Stomach (tissue), 8 donors: ENCODE measurements at regions not wholly inside any gene's neighbourhood (a gene's known extent, or its start where the extent isn't known, plus 50 kb on each side); places are given as distances from the start of the nearest gene placed in this dataset.

Experiments used
- DNase-seq, 2 donors: peaks; one replicate each; pipeline versions ENCODE4 v3.0.0 to v3.0.0-alpha.2; 2013 to 2019
- H3K27ac ChIP-seq, 5 donors: fragments of 200-600 bp in 4 of 5; sonication (generic) in 4 of 5; one replicate each; pipeline ENCODE4 v1.5.1; 2013 to 2019; ENCODE audit warnings: mild to moderate bottlenecking in 1 of 5, moderate library complexity in 1 of 5
- H3K27me3 ChIP-seq, 3 donors: fragments of 200-600 bp; sonication (generic); one replicate each; pipeline ENCODE4 v1.5.1; 2017 to 2019; ENCODE audit warnings: mixed run types in 1 of 3
- H3K36me3 ChIP-seq, 4 donors: fragments of 200-600 bp; sonication (generic); 1 replicate in 3 of 4; 2 replicates in 1 of 4; pipeline ENCODE4 v1.5.1; 2016 to 2019
- H3K4me1 ChIP-seq, 4 donors: fragments of 200-600 bp; sonication (generic); one replicate each; pipeline ENCODE4 v1.5.1; 2016 to 2019
- H3K4me3 ChIP-seq, 4 donors: fragments of 200-600 bp; sonication (generic) in 3 of 4; one replicate each; pipeline ENCODE4 v1.5.1; 2016 to 2019; ENCODE audit warnings: mild to moderate bottlenecking in 1 of 4
- H3K9me3 ChIP-seq, 4 donors: fragments of 200-600 bp; sonication (generic); one replicate each; pipeline ENCODE4 v1.5.1; 2016 to 2019
- EP300 ChIP-seq: sonication (generic); formaldehyde crosslinking; IDR thresholded peaks from one replicate; pipeline ENCODE4 v1.6.1; 2017; ENCODE audit warnings: antibody characterized with exemption
- POLR2A ChIP-seq, 4 donors: fragments of 450-650 bp; IDR thresholded peaks; one replicate each; pipeline ENCODE4 v1.6.1; 2016; ENCODE audit warnings: antibody characterized with exemption in 4 of 4, control low read depth in 2 of 4, mild to moderate bottlenecking in 1 of 4, moderate library complexity in 1 of 4
- POLR2AphosphoS5 ChIP-seq, 3 donors: sonication (generic); formaldehyde crosslinking; IDR thresholded peaks; one replicate each; pipeline ENCODE4 v1.6.1; 2016; ENCODE audit warnings: antibody characterized with exemption in 3 of 3
- WGBS, 5 donors: extraction: QIAGEN DNeasy Blood & Tissue Kit in 3 of 5; methylation state at CpG; one replicate each; pipeline versions ENCODE4 v1.1.5 to v1.1.7; 2013 to 2018; 5-methylcytosine and 5-hydroxymethylcytosine counted together
- intact Hi-C: fragments of 100-400 bp; cut with DNase I; formaldehyde crosslinking; loops from one replicate; pipeline ENCODE4 v1.15.1; 2023; ENCODE audit warnings: low total_unique reads
- TF ChIP-seq, protein P1 (sequence below), 7 experiments: fragments of 450-650 bp in 4 of 7; fragments of 200-600 bp in 3 of 7; sonication (generic) in 3 of 7; IDR thresholded peaks; one replicate each; pipeline ENCODE4 v1.5.1; 2016 to 2019; ENCODE audit warnings: antibody characterized with exemption in 7 of 7, control low read depth in 2 of 7, mild to moderate bottlenecking in 1 of 7
- donor health status: healthy with polysubstance abuse.
- donor health status: Bipolar disorder and iron deficiency.
- donor health status: healthy.

DNA sequence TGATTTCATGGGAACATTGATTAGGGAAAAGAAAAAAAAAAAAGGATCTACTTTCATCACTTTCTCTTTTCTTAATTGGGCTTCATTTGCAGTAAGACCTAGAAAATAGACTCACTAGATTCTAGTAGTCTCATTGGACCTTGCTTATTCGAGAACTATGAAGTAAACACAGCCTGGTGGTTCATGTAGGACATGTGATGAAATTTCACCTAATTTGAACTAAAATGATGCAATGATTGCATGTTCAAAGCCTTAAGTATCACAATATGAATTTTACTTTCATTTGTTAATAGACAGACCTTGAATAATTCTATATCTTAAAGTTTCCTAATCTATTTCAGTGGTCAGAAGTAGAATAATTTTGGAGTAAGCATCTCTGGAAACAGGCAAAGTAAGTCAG is 688.9 kb upstream of the NRXN1 start:
- DNase-seq: no peak
- Histone ChIP-seq H3K9me3 (no peaks in the 10 kb centered on the region), H3K36me3 (no peaks in the 10 kb centered on the region), H3K27me3 (no peaks in the 10 kb centered on the region), H3K4me3 (no peak overlapping the region), H3K4me1 (no peaks in the 10 kb centered on the region), H3K27ac (no peak overlapping the region)
- WGBS, 5 donors: 55 to 70% (median 61%) methylated on average over 1 of the region's 1 CpG
- intact Hi-C loops: no loop called here
- TF ChIP-seq POLR2AphosphoS5 (IDR thresholded peaks at IDR 0.05): no peak

DNA sequence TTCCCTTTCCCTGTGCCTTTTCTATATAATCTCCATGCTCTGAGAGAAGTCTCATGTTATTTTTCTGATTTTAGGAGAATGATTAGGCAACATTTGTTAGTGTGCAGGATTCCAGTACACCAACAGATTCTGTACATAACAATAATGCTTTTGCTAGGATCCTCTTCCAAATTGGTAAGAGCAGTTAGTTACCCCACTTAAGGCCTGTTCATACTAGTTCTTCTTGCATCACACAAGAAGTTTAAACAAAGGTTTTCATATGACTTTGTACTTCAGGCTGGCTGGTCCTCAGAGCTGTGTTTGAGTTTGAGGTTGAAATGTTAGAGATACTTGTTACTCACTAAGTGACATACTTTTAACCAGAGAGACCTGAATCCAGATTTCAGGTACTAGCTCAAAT is 686.9 kb upstream of the NRXN1 start:
- Histone ChIP-seq H3K4me1 (no peaks in the 10 kb centered on the region), H3K27ac (no peak overlapping the region), H3K36me3 (no peaks in the 10 kb centered on the region), H3K4me3 (no peak overlapping the region), H3K27me3 (no peaks in the 10 kb centered on the region), H3K9me3 (peaks cover 0 to 8% (median 3%) of the 10 kb centered on the region in 4 donors)
- intact Hi-C loops: no loop called here
- TF ChIP-seq, protein P1, sequence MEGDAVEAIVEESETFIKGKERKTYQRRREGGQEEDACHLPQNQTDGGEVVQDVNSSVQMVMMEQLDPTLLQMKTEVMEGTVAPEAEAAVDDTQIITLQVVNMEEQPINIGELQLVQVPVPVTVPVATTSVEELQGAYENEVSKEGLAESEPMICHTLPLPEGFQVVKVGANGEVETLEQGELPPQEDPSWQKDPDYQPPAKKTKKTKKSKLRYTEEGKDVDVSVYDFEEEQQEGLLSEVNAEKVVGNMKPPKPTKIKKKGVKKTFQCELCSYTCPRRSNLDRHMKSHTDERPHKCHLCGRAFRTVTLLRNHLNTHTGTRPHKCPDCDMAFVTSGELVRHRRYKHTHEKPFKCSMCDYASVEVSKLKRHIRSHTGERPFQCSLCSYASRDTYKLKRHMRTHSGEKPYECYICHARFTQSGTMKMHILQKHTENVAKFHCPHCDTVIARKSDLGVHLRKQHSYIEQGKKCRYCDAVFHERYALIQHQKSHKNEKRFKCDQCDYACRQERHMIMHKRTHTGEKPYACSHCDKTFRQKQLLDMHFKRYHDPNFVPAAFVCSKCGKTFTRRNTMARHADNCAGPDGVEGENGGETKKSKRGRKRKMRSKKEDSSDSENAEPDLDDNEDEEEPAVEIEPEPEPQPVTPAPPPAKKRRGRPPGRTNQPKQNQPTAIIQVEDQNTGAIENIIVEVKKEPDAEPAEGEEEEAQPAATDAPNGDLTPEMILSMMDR (IDR thresholded peaks at IDR 0.05): no peak
- TF ChIP-seq POLR2A (IDR thresholded peaks at IDR 0.05) (no peak), EP300 (no peak), POLR2AphosphoS5 (IDR thresholded peaks at IDR 0.05) (no peak)
- DNase-seq: no peak

DNA sequence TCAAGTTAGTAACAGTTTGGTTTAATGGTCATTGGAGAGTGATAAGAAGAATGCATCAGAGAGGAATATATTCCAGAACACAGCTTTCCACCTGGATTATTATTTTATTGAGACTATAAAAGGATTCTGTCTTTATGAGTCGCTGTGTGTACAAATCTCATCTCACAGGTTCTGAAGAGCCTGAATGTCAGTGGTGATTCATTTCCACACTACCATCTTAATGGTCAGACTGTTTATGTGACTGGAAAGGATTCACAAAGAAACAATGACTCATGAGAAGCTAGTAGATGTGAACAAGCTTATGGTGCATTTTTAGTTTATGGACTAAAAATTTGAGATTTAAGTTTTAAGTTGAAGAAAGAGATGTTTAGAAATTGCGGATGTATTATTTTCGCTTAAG is 685.4 kb upstream of the NRXN1 start:
- WGBS, 5 donors: 79 to 92% (median 89%) methylated on average over 3 of the region's 3 CpGs
- H3K36me3 ChIP-seq: no peaks in the 10 kb centered on the region
- H3K27me3 ChIP-seq: no peaks in the 10 kb centered on the region
- intact Hi-C loops: no loop called here
- peaks cover 0 to 21% (median 12%) of the 10 kb centered on the region in 4 donors for H3K9me3 ChIP-seq
- H3K4me1 ChIP-seq: no peaks in the 10 kb centered on the region
- no peak for DNase-seq
- no peak overlapping the region for H3K27ac ChIP-seq
- H3K4me3 ChIP-seq: no peak overlapping the region
- TF ChIP-seq EP300: no peak
- TF ChIP-seq POLR2A (IDR thresholded peaks at IDR 0.05): no peak
- TF ChIP-seq POLR2AphosphoS5 (IDR thresholded peaks at IDR 0.05): no peak
- TF ChIP-seq, protein P1 (IDR thresholded peaks at IDR 0.05): no peak

DNA sequence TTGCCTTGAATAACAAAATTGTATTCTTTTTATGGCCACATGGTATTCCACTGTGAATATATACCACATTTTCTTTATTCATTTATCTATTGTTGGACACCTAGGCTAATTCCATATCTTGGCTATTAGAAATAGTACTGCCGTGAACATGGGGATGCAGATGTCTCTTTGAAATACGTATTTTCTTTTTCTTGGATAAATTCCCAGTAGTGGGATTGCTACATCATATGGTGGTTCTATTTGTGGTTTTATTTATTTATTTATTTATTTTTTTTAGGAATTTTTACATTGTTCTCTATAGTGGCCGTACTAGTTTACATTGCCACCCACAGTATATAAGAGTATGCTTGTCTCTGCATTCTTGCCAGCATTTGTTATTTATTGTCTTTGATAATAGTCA is 679.8 kb upstream of the NRXN1 start:
- TF ChIP-seq, protein P1 (IDR thresholded peaks at IDR 0.05): no peak
- TF ChIP-seq POLR2AphosphoS5 (IDR thresholded peaks at IDR 0.05): no peak
- TF ChIP-seq POLR2A (IDR thresholded peaks at IDR 0.05): no peak
- TF ChIP-seq EP300: no peak
- Histone ChIP-seq H3K27ac (no peak overlapping the region), H3K4me3 (no peak overlapping the region), H3K27me3 (no peaks in the 10 kb centered on the region), H3K9me3 (peaks cover 0 to 26% (median 15%) of the 10 kb centered on the region in 4 donors), H3K36me3 (no peaks in the 10 kb centered on the region), H3K4me1 (no peaks in the 10 kb centered on the region)
- no peak for DNase-seq
- whole genome bisulfite sequencing, 5 donors: 76 to 90% (median 84%) methylated on average over 3 of the region's 3 CpGs
- intact Hi-C loops: no loop called here

DNA sequence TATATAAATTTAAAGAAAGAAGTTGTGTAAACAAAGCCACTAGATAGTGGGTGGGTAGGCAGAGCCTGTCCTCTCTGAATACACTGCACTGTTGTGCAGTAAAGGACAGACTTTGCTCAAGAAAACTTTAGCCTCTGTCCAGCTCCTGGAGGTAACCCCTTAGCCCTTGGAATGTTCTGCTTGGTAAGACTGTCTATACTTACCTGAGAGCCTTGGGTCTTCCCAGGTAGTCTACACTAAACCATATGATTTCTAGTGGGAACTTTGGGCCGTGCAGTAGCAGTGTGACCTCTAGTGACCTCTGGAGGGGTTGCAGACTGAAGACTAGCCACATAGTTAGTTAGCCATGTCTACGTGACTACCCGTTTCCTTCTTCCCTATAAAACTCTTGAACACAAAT is 678.3 kb upstream of the NRXN1 start:
- H3K27me3 ChIP-seq: no peaks in the 10 kb centered on the region
- peak in 1 of 2 donors; percentile 10 for DNase-seq
- intact Hi-C loops: no loop called here
- H3K36me3 ChIP-seq: no peaks in the 10 kb centered on the region
- no peaks in the 10 kb centered on the region for H3K4me1 ChIP-seq
- H3K27ac ChIP-seq: no peak overlapping the region
- TF ChIP-seq EP300 (no peak), POLR2AphosphoS5 (IDR thresholded peaks at IDR 0.05) (no peak), POLR2A (IDR thresholded peaks at IDR 0.05) (no peak)
- TF ChIP-seq, protein P1 (IDR thresholded peaks at IDR 0.05): no peak
- 54 to 67% (median 65%) methylated on average over 3 of the region's 3 CpGs for WGBS, 5 donors
- H3K4me3 ChIP-seq: no peak overlapping the region
- H3K9me3 ChIP-seq: peaks cover 0 to 26% (median 14%) of the 10 kb centered on the region in 4 donors
